ENCODE measurements at regions not wholly inside any gene's neighbourhood (a gene's known extent, or its start where the extent isn't known, plus 50 kb on each side); places are given as distances from the start of the nearest gene placed in this dataset.

DNA sequence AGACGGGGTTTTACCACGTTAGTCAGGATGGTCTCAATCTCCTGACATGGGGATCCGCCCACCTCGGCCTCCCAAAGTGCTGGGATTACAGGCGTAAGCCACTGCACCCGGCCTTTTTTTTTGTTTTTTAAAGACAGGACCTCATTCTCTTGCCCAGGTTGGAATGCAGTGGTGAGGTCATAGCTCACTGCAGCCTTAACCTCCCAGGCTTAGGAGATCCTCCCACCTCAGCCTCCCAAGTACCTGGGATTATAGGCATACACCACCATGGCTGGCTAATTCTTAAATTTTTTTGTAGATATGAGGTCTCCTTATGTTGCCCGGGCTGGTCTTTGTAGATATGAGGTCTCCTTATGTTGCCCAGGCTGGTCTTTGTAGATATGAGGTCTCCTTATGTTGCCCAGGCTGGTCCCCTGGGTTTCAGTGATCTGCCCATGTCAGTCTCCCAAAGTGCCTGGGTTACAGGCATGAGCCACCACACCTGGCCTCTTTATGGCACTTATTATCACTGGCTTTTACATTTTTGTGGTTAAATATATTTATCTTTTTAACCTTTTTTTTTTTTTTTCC lies 82.3 kb upstream of the RNU6-1 start:
- TF ChIP-seq, protein P1, sequence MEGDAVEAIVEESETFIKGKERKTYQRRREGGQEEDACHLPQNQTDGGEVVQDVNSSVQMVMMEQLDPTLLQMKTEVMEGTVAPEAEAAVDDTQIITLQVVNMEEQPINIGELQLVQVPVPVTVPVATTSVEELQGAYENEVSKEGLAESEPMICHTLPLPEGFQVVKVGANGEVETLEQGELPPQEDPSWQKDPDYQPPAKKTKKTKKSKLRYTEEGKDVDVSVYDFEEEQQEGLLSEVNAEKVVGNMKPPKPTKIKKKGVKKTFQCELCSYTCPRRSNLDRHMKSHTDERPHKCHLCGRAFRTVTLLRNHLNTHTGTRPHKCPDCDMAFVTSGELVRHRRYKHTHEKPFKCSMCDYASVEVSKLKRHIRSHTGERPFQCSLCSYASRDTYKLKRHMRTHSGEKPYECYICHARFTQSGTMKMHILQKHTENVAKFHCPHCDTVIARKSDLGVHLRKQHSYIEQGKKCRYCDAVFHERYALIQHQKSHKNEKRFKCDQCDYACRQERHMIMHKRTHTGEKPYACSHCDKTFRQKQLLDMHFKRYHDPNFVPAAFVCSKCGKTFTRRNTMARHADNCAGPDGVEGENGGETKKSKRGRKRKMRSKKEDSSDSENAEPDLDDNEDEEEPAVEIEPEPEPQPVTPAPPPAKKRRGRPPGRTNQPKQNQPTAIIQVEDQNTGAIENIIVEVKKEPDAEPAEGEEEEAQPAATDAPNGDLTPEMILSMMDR (IDR thresholded peaks at IDR 0.05; ENCODE audit: low read length) = no peak
- TF ChIP-seq EZH2 (optimal IDR thresholded peaks at IDR 0.05; ENCODE audit: low read depth, low read length) = no peak
- TF ChIP-seq EZH2phosphoT487 (IDR thresholded peaks at IDR 0.05; ENCODE audit: low read length) = no peak

Measured in MM.1S (cell line).